Tibial artery (tissue), 4 donors: ENCODE measurements at regions not wholly inside any gene's neighbourhood (a gene's known extent, or its start where the extent isn't known, plus 50 kb on each side); places are given as distances from the start of the nearest gene placed in this dataset.

Experiments used
- DNase-seq, 2 donors: peaks; one replicate each; pipeline ENCODE4 v3.0.0-alpha.2; 2019
- H3K27ac ChIP-seq, 2 donors: fragments of 200-600 bp; sonication (generic) in 1 of 2; 1 replicate in 1 of 2; 2 replicates in 1 of 2; pipeline ENCODE4 v1.5.1; 2018 to 2019; ENCODE audit warnings: mild to moderate bottlenecking in 1 of 2
- H3K27me3 ChIP-seq, 2 donors: fragments of 200-600 bp; sonication (generic) in 1 of 2; one replicate each; pipeline versions ENCODE4 v1.5.1 to v1.6.0; 2016 to 2019
- H3K36me3 ChIP-seq, 3 donors: fragments of 200-600 bp; sonication (generic) in 2 of 3; one replicate each; pipeline ENCODE4 v1.5.1; 2016 to 2019; ENCODE audit warnings: mild to moderate bottlenecking in 2 of 3
- H3K4me1 ChIP-seq, 4 donors: fragments of 200-600 bp; sonication (generic) in 2 of 4; 1 replicate in 3 of 4; 2 replicates in 1 of 4; pipeline ENCODE4 v1.5.1; 2016 to 2019
- H3K4me3 ChIP-seq, 2 donors: fragments of 200-600 bp; sonication (generic) in 1 of 2; 1 replicate in 1 of 2; 2 replicates in 1 of 2; pipeline ENCODE4 v1.5.1; 2018 to 2019; ENCODE audit warnings: mild to moderate bottlenecking in 2 of 2
- H3K9me3 ChIP-seq, 3 donors: fragments of 200-600 bp; sonication (generic) in 1 of 3; one replicate each; pipeline ENCODE4 v1.5.1; 2016 to 2019
- intact Hi-C: fragments of 100-400 bp; cut with DNase I; formaldehyde crosslinking; loops from one replicate; pipeline ENCODE4 v1.15.0; 2023; ENCODE audit warnings: low total_unique reads
- TF ChIP-seq, protein P1 (sequence below), 2 experiments: fragments of 200-600 bp in 1 of 2; fragments of 450-650 bp in 1 of 2; IDR thresholded peaks; one replicate each; pipeline ENCODE4 v1.5.1; 2017 to 2019; ENCODE audit warnings: antibody characterized with exemption in 2 of 2, mild to moderate bottlenecking in 1 of 2, moderate library complexity in 1 of 2

DNA sequence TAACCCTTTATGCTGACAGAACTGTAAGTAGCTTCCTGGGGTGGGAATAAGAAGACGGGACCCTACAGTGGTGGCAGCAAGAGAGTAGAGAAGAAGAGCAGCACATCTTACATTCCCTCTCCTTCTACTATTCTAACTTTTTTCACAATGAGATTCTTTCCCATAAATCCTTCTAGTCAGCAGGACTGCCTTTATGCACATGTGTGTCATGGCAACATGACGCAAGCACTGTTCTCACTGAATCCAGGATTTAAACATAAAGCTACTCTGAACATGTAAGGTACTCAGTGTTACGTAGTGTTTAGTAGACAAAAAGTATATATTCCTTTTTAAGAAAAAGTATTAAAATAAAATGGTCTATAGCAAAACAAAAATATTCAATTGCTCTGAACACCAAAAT is 309.7 kb upstream of the LYPLAL1 start:
- no peaks in the 10 kb centered on the region for H3K36me3 ChIP-seq
- no peak for DNase-seq
- H3K4me3 ChIP-seq, result no peak overlapping the region
- no peaks in the 10 kb centered on the region for H3K9me3 ChIP-seq
- H3K27me3 ChIP-seq, result no peaks in the 10 kb centered on the region
- intact Hi-C loops, result no loop called here
- no peak overlapping the region for H3K27ac ChIP-seq
- H3K4me1 ChIP-seq, result no peaks in the 10 kb centered on the region
- TF ChIP-seq, protein P1, sequence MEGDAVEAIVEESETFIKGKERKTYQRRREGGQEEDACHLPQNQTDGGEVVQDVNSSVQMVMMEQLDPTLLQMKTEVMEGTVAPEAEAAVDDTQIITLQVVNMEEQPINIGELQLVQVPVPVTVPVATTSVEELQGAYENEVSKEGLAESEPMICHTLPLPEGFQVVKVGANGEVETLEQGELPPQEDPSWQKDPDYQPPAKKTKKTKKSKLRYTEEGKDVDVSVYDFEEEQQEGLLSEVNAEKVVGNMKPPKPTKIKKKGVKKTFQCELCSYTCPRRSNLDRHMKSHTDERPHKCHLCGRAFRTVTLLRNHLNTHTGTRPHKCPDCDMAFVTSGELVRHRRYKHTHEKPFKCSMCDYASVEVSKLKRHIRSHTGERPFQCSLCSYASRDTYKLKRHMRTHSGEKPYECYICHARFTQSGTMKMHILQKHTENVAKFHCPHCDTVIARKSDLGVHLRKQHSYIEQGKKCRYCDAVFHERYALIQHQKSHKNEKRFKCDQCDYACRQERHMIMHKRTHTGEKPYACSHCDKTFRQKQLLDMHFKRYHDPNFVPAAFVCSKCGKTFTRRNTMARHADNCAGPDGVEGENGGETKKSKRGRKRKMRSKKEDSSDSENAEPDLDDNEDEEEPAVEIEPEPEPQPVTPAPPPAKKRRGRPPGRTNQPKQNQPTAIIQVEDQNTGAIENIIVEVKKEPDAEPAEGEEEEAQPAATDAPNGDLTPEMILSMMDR (IDR thresholded peaks at IDR 0.05), result no peak

GRCh38 chr1:218865591-218865990 is 308.1 kb upstream of the LYPLAL1 start:
- DNase-seq, result no peak
- H3K4me1 ChIP-seq, result no peaks in the 10 kb centered on the region
- H3K36me3 ChIP-seq, result no peaks in the 10 kb centered on the region
- H3K9me3 ChIP-seq, result no peaks in the 10 kb centered on the region
- H3K27ac ChIP-seq, result no peak overlapping the region
- TF ChIP-seq, protein P1 (IDR thresholded peaks at IDR 0.05), result no peak
- intact Hi-C loops, result no loop called here
- H3K4me3 ChIP-seq, result no peak overlapping the region
- no peaks in the 10 kb centered on the region for H3K27me3 ChIP-seq

DNA sequence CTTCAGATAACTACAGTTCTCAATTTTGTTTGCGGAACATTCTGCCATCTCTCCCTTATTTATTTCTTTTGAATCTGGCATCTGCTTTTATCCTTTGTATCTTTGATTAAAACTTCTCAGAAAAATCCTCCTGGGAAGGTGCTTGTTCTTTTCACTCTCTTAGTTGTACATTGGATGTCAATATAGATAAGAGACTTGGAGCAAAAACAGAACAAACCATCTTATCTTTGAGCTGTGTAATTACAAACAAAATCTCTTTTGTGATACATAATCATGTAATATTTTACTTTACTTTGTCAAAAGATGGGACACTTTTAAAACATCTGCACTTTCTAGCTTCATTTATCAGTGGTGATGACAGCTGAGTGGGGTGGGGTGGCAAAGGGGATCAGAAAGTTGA is 307.2 kb upstream of the LYPLAL1 start:
- Histone ChIP-seq H3K4me3 (no peak overlapping the region), H3K36me3 (no peaks in the 10 kb centered on the region), H3K9me3 (no peaks in the 10 kb centered on the region), H3K27ac (no peak overlapping the region), H3K27me3 (no peaks in the 10 kb centered on the region), H3K4me1 (no peaks in the 10 kb centered on the region)
- TF ChIP-seq, protein P1 (IDR thresholded peaks at IDR 0.05), result no peak
- intact Hi-C loops, result no loop called here
- no peak for DNase-seq

- no peak overlapping the region for H3K4me3 ChIP-seq
- intact Hi-C loops, result no loop called here
- no peak for DNase-seq
- no peaks in the 10 kb centered on the region for H3K9me3 ChIP-seq
- H3K27me3 ChIP-seq, result no peaks in the 10 kb centered on the region
- H3K27ac ChIP-seq, result no peak overlapping the region
- TF ChIP-seq, protein P1 (IDR thresholded peaks at IDR 0.05), result no peak
- H3K36me3 ChIP-seq, result no peaks in the 10 kb centered on the region
- H3K4me1 ChIP-seq, result no peaks in the 10 kb centered on the region
Observed at GRCh38 chr1:218867066-218867465, 306.6 kb upstream of the LYPLAL1 start.

DNA sequence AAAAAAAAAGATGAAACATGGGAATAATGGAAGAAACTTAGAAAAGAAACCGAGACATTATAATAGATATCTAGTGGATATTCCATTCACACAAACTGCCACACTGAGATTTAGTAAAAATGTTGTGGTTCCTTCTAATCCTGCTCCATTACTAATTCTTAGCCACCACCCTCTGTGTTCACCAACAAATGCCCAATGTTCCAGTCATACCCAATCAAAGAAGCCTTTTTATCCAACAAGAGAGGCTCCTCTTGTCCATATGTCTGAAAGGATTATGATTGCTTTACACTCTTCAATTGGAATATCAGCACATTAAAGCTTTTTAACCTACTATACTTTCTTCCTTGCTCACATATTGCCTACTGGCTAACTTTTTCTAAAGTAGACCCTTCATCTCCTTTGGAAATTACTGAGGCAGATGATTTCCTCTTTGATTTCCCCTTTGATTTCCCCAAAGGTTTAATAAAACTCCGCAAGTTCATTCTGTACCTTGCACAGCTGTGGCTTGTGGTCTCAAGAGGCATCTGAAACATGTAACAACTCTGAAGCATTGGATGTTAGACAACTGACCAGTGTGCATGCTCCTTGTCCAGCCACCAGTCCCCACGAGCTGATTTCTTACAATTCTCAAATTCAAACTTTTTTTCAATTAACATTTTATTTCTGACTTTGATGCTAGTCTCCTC is 305.6 kb upstream of the LYPLAL1 start:
- Histone ChIP-seq H3K36me3 (no peaks in the 10 kb centered on the region), H3K27me3 (no peaks in the 10 kb centered on the region), H3K4me3 (no peak overlapping the region), H3K27ac (no peak overlapping the region), H3K9me3 (no peaks in the 10 kb centered on the region), H3K4me1 (no peaks in the 10 kb centered on the region)
- intact Hi-C loops, result no loop called here
- TF ChIP-seq, protein P1 (IDR thresholded peaks at IDR 0.05), result no peak
- DNase-seq, result no peak

DNA sequence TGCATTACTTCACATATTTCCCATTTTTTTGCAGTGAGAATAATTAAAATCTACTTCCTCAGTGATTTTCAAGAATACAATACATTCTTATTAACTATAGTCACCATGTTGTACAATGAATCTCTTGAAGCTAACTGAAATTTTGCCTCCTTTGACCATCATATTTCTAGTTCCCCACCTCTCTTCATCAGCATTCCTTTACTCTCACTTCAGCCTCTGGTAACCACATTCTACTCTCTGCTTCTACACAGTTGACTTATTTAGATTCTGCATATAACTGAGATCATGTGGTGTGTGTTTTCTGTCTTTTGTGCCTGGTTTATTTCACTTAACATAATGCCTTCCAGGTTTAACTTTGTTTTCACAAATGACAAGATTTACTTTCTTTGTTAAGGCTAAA is 304.4 kb upstream of the LYPLAL1 start:
- no peaks in the 10 kb centered on the region for H3K4me1 ChIP-seq
- no peak overlapping the region for H3K27ac ChIP-seq
- no peak for DNase-seq
- H3K9me3 ChIP-seq, result no peaks in the 10 kb centered on the region
- H3K27me3 ChIP-seq, result no peaks in the 10 kb centered on the region
- H3K36me3 ChIP-seq, result no peaks in the 10 kb centered on the region
- intact Hi-C loops, result no loop called here
- H3K4me3 ChIP-seq, result no peak overlapping the region
- TF ChIP-seq, protein P1 (IDR thresholded peaks at IDR 0.05), result no peak
